RPMI8226 (cell line): ENCODE measurements at regions not wholly inside any gene's neighbourhood (a gene's known extent, or its start where the extent isn't known, plus 50 kb on each side); places are given as distances from the start of the nearest gene placed in this dataset.
"Not testable (repeated sequence)": the region's sequence is repeated elsewhere in the genome, so short reads cannot be mapped to it uniquely, and the experiment has no call there.

Source experiments
- DNase-seq: peaks from one replicate; pipeline ENCODE4 v3.0.0-alpha.2; 2015

DNA sequence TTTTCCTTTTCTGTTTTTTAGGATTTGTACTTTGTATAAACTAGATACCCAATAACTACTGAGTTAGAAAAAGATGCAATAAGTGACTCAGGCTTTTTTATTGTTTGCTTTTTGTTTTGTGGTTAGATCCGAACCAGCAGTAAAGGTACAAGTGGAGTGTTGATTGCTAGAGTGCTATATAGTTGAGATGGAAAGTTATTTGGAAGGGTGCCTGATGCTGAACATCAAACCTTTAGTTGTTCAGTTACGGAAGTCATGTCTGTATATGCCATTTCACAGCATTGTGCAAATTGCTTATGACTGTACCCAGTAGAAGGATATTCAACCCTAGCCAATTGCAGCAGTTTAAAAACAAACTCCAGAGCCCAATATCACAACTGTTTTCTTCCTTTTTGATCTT, 285.1 kb downstream of the MAT2B start:
- no peak for DNase-seq

DNA sequence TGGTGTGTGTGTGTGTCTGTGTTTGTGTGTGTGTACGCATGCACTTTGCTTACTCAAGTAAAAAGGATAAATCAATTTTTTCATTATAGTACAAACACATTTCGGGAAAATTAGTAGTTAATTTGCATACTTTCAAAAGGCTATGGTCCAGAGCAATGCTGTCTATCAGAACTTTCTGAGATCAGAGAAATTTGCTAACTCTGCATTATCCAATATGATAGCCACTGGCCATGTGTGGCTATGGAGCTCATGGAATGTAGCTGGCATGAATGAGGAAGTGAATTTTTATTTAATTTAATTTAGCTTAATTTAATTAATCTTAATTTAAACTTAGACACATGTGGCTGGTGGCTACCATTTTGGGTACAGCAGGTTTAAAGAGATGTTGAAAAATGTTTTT, 289.6 kb downstream of the MAT2B start:
- DNase-seq: no peak

DNA sequence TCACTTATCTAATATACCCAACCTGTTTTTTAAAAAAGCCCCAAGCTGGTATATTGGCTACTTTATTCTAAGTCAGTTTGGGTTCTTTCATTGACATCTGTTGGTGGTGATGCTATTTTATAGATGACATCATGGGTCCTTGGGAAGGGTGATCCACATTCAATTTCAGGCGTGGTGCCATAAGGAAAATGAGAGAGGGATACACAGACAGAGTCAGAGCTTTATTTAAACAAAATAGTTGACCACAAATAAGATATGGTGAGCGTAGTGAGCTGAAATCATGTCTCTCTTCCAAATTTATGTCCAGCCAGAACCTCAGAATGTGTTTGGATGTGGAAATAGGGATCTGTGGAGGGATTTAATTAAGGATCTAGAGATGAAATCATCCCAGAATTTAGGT, 302.4 kb downstream of the MAT2B start:
- DNase-seq: no peak

DNA sequence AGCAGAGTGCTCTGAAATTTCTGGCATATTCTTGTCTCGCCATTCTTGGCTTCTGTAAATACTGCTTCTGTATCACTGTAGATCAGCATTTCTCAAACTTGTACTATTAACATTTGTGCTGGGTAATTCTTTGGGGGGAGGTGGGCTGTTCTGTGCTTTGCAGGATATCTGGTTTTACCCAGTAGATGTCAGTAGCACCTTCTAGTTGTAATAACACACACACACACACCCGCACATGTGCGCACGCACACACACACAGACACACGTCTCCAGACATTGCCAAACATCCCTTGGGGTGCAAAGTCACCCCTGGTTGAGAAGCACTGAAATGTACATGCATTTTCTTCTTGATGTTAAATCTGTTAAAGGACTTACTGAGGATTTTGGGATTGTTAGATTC, 304.1 kb downstream of the MAT2B start:
- no peak for DNase-seq

DNA sequence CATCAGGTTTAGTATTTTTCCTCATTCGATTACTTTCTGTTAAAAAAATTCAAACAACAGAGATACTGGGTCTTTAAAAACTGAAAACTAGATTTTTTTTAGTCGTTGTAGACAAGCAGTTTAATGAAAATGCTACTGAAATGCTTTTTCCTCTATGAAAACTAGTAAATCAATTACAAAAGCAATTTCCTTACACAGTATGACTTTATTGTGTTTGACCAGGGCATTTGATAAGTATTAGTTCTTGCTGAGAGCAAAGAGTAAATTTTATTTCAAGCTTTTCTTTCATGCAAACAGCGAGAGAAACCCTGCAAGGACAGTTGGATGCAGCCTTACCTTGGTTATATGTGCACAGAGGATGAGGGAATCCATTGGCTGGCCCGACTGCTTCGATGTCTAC, 308.5 kb downstream of the MAT2B start:
- DNase-seq: no peak

DNA sequence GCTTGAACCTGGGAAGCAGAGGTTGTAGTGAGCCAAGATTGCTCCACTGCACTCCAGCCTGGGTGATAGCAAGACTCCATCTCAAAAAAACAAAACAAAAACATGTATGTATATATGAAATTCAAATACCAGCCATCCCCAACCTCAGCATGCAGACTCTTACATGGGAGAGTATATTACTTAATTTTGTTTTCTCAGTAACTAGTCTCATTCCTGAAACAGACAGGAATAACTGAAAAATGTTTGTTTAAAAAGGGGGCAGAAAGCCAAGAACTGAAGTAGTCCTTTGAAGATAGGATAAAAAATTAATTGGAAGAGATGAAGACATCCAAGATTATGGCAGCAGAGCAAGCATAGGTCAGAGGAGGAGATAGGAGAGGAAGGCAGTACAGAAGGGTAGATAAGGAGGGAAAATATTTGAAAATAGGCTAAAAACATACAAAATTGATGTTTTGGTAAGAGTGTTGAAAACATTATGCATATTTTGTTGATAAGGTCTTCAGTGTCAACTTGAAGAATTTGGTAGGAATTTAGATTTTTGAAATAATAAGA, 309.9 kb downstream of the MAT2B start:
- DNase-seq: no peak

DNA sequence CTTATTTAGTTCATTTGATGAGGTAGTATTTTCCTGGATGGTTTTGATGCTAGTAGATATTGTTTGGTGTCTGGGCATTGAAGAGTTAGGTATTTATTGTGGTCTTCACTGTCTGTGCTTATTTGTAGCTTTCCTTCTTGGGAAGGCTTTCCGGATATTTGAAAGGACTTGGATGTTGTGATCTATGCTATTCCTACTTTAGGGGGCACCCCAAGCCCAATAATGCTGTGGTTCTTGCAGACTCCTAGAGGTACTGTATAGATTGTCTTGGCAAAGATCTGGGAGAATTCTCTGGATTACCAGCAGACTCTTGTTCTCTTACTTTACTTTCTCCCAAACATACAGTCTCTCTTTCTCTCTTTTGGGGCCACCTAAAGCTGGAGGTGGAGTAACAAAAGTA, 315.7 kb downstream of the MAT2B start:
- no peak for DNase-seq

DNA sequence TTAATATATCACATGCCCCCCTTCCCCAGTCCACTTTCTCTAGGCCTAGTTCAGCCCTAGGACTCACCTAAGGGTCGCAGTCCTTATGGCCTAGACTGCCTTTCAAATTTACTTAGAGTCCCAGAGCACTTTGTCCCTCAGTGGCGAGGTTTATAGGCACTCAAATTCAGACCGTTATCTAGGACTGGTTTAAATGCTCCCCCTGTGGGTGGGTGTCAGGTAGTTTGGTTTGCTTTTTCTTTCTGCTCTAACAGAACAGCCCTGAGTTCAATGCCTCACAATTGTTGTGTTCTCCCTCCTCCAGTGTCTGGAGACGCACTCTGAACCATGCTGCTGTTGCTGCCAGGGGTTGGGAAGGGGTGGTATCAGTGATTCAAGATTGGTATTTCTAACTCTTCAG, 317.1 kb downstream of the MAT2B start:
- DNase-seq: no peak

DNA sequence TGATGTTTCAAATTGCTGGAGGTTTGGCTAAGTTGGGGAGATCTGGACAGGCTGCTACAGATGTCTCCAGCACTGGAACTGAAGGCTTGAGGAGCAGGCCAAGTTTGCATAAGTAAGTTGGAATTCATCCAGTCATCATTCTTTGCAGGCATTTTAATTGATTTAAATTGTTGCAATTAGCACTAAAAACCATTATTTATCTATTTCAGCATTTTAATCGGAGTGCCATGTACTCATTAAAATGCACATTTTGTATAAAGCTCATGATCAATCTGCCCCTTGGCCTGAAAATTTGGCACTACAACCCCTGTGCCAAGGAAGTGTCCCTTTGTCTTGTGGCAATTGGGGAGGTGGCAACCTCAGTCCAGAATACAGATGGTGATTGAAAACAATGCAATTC, 320.2 kb downstream of the MAT2B start:
- no peak for DNase-seq

DNA sequence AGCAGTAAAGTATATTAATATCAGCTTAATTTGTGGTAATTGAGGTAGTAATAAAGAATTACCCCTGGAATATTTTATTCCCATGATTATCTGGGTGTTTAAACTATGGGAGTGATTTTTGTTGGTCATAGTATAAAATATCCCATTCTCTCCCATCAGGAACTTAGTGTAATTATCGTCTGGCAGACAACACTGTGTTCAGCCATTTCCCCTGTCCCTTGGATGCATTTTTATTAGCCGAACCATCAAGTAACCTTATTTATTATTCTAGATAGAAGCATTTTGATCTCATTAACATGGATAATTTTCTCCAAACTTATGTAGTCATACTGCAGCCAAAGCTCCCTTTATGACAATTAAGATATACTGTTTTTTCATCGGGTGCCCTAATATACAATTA, 320.8 kb downstream of the MAT2B start:
- DNase-seq: no peak

DNA sequence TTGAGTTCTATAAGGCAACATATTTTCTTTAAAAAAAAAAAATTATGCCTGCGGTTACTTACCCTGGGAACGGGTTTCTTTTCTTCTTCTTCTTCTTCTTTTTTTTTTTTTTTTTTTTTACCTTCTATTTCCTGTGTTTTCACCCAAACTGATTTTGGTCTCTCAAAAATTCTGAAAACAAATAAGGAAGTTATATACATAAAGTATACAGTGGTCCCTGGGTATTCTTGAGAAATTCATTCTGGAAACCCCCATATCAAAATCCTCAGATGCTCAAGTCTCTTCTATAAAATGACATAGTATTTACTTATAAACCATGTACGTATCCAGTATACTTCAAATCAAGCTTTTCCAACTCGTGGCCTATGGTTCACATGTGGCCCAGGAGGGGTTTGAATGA, 326.7 kb downstream of the MAT2B start:
- DNase-seq: no peak

DNA sequence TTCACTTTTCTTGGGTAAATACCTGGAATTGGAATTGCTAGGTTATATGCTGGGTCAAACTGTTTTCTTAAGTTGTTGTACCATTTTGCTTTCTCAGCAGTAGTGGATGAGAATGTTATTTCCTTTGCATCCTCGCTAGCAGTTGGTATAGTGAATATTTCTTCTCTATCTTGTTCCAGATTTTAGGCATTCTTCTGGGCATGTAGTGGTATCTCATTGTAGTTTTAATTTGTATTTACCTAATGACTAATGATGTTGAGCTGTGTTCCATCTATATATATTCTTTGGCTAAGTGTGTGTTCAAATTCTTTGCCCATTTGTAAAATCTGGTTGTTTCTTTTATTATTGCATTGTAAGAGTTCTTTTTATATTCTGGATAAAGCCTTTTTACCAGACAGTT, 333.3 kb downstream of the MAT2B start:
- no peak for DNase-seq

DNA sequence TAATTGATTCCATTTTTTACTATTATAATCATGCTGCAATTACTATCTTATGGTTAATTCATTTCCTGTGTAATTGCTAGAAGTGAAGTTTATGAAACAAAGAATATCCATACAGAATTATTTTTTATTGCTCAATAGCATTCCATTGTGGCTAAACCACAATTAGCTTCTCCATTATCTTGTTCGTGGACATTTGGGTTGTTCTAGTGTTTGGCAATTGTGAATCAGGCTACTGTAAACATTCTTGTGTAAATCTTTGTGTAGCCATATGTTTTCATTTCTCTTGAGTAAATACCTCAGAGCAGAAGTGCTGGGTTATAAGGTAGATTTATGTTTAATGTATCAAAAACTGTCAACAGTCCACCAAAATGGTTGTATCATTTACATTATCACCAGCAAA, 341.1 kb downstream of the MAT2B start:
- DNase-seq: no peak

DNA sequence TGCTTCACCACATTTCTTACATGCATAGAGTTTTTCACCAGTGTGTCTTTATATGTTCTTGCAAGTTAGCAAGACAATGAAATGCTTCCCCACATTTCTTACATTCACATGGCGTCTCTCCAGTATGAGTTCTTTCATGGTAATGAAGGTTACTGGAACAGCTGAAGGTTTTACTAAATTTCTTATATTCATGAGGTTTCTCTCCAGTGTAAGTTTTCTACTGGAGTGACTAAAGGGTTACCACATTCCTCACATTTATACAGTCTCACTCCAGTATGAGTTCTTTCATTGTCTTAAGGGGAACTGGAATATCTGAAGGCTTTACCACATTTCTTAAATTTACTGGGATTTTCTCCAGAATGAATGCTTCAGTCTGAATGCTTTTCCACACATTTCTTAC, 350.3 kb downstream of the MAT2B start:
- DNase-seq: no peak

DNA sequence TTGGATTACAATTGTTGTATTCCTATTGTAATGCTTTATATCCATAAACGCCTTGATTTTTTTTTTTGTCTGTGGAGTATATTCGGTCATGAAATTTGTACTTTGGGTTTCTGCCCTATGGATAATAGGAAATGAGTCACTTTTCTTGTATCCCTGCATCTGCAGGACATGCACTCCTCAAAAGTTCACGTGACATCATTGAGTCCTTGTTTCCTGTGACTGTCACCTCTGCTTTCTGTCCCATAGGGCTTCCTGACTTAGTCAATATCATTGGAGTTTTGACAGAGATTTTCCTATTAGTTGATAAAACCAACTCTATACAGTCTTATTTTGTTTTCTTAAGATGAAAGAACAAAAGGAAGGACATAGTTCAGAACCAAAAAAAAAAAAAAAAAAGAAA, 356.3 kb downstream of the MAT2B start:
- no peak for DNase-seq

DNA sequence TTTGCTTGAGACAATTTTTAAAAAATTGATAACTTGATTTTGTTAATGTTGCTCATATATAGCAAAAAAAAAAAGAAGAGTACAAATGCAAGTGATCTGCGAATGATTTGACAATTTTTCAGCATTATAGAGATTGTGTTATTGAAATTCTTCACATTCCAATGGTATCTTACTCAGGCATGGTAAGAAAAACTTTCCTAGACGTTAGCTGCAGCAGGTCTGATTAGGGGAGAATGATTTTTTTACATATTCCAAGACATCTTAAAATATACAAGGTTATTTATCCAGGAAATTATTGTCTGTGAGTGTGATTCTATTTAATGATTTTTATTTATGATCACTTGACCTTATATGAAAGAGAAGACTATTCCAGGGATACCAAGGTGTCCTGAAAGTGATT, 361.9 kb downstream of the MAT2B start:
- no peak for DNase-seq

DNA sequence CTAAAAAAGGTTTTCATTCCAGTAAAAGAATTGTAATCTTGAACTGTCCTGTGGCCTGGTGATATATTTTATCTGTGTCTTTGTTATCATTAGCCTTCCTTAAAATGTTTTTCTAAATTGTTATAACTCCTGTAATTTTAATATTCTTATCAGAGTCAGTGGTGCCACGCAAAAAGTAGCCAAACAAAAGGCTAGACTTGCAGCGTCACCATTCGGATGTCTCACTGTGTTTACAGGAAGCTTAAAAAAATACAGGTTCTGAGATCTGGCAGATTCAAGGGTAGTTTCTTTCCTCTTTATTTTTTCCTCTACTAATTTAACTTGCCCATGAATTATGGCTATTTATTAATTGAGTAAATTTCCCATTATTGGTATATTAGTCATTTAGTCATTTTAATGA, 362.3 kb downstream of the MAT2B start:
- DNase-seq: no peak

DNA sequence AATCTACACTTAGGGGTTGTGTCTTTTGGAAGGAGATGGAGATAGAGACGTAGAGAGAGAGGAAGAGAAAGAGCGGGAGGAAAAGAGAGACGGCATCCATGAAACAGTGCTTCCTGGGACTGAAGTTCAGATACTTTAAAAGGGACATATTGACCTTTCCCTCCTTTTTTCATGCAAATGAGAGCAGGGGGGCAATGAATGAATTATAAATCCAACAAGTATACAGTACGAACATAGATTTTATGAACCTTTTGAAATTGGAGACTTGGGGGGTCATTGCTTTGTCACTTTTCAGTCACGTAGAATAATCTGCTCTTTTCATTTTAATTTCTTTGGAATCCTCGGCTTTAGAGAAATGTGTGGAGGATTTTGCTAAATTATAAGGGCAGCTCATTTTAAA, 364.2 kb downstream of the MAT2B start:
- no peak for DNase-seq

DNA sequence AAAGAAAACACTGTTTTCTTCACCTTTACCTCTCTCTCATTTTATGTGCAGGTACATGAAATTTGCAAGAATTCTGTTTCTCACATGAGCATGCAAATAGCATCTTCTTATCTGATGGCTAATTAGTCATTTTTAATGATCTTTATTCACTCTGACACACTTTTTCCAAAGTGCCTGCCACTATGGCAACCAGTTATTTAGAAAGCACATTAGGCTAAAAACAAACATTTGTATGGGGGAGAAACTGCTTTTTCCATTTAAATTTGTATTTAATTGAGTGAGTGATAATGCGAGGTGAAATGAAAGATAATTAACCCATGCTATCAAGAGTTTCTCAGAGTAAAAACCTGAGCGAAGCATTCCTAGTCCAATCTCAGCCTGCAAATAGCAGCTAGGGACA, 365.0 kb downstream of the MAT2B start:
- no peak for DNase-seq

DNA sequence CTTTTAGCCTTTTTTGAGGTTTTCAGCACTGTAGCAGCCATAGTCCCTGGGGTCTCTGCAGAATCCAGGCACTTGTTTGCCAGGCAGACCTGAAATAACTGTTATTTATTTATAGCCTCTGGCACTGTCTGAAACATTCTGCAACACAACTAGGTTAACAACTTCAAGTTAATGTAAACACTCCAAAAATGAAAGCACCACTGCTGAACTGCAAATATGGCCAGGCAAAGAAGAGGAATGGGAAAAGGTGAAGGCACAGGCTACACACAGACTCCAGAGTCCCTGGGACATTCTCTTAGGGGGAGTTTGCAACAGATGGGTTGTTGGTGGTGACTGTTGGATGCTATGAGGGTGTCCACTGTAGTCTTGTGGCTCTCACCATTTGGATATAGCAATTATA, 369.0 kb downstream of the MAT2B start:
- DNase-seq: no peak

DNA sequence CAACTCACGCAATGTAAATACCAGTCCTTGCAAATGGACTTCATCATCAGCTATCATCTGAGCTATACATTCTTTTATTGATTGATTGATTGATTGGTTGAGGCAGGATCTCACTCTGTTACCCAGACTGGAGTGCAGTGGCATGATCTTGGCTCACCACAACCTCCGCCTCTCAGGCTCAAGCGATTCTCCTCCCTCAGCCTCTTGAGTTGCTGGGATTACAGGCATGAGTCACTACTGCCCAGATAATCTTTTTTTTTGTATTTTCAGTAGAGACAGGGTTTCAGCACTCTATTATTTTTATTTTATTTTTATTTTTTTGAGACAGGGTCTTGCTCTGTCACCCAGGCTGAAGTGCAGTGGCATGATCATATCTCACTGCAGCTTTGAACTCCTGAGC, 369.5 kb downstream of the MAT2B start:
- DNase-seq: not testable (repeated sequence)

DNA sequence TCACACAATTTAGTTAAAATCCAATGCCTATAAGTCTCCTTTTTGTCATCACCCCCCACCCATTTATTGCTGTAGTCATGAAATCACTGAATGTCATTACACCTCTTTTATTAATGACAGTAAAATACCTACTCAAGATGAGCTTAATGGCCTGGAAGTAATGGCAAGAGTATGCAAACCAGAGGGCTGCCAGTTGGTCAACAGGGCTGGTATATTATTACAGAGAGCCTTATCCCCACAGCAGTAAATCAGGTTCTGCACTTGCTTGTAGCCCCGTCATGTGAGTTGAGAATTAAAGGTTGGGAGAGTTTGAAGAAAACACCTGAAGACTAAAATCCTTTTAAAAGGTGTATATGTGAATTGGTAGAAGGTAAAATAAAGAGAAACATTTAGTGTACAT, 372.4 kb downstream of the MAT2B start:
- no peak for DNase-seq

DNA sequence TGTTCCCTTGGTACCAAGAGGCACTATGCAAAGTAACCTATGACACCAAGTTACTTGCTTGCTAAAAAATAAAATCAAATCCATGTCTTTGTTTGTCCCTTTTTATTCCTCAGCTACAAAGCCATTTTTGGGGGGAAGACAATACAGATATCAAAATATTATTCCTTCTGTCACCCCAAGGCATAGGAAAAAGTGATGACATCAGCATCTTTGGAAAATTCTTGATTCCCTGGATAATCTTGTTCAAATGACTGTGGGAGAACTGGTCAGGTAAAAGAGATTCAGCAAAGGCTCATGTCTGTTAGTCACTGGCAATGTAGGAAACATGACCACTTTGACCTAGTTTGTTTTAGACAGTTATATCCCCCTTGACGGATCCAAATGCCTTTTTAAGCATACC, 373.1 kb downstream of the MAT2B start:
- DNase-seq: no peak

DNA sequence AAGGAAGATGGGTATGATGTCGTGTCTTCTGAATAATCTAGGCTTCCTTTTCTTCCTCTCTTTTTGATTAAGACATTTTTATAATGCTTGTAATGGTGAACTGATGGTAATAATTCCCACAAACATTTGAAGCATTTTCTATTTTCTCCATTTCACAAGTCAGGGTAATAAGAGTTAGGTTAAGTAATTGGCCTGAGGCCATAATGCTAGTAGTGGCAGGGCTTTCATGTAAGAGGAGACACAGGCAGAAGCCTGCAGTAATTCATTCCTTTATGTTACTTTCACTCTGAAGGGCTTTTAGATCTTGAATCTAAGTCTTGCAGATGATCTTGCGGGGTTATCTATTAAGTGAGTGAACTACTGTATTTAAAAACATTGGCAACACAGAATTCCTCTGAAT, 374.9 kb downstream of the MAT2B start:
- no peak for DNase-seq

DNA sequence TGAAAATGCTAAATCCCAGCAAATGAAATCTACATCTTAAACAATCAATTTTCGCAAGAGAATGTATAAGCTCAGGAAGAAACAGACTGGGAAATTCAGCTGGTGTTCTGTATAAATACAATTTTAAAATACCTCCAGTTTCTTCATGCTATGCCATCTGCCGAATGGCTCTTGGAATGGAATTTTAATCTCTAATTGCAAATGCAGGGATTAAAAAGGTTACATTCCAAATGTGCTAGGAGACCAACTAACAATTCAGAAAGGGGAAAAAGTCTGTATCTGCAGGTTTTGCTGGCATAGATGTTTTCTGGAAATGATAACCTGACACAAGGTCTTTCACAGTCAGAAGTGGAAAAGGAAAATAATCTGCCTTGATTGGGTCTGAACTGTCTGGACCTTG, 379.7 kb downstream of the MAT2B start:
- no peak for DNase-seq

DNA sequence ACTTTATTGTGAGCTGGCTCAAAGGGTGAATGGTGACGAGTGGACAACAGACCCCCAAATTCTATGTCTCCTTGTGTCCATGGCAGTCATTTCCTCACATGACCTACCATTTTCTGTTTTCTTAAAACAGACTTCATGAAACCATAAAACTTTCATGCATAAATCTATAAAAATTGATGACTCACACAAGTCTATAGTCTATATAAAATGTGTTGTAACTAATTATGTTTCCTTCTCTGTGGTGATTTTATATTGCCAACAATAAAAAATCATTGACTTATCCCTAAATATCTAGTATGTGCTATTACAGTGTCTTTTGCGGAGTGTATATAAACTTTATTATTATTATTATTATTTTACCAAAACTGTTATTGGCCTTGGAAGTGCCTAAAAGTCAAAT, 382.4 kb downstream of the MAT2B start:
- DNase-seq: no peak
